HFFc6 (cell line): ENCODE measurements at regions not wholly inside any gene's neighbourhood (a gene's known extent, or its start where the extent isn't known, plus 50 kb on each side); places are given as distances from the start of the nearest gene placed in this dataset.

ENCODE experiments used
- DNase-seq: peaks from one replicate; pipeline ENCODE4 v3.0.0-alpha.2; 2018
- H3K27ac Mint-ChIP-seq: 2 replicates; pipeline ENCODE4 v1.8.0; 2020; ENCODE audit warnings: mild to moderate bottlenecking, mixed read lengths
- H3K27me3 Mint-ChIP-seq: 2 replicates; pipeline ENCODE4 v1.8.0; 2021; ENCODE audit warnings: mild to moderate bottlenecking, moderate library complexity, mixed read lengths; ENCODE audit not compliant: insufficient read depth
- H3K36me3 Mint-ChIP-seq: 2 replicates; pipeline ENCODE4 v1.8.0; 2021; ENCODE audit warnings: low read depth, mixed read lengths
- H3K4me1 Mint-ChIP-seq: 2 replicates; pipeline ENCODE4 v1.8.0; 2020; ENCODE audit warnings: low read depth, mixed read lengths
- H3K4me3 Mint-ChIP-seq: 2 replicates; pipeline ENCODE4 v1.8.0; 2020; ENCODE audit warnings: mild to moderate bottlenecking, moderate library complexity, mixed read lengths
- H3K9me3 Mint-ChIP-seq: 2 replicates; pipeline ENCODE4 v1.8.0; 2020; ENCODE audit warnings: mild to moderate bottlenecking, mixed read lengths
- TF ChIP-seq, protein P1 (sequence below): fragments of 200-600 bp; sonication (generic); IDR thresholded peaks from 2 replicates; pipeline ENCODE4 v1.5.0; 2021; ENCODE audit warnings: antibody characterized with exemption, mild to moderate bottlenecking

DNA sequence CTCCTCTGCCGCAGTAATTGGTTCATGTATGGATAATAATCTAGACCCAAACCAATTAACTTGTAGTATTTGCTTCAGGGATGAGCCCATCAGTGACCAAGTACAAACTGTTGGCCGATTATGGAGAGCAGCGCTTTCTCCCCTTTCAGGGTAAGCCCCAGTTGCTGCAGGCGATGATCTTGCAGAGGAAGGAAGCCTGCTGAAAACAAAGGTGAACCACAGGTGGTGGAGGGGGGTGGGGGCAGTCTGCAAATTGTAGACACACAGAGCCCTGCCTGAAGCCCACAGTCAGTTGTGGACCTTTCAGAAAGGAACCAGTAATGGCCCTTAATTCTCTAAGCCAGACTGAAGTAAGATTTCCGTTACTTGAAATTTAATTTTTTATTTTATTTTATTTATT, 167.9 kb upstream of the JARID2 start:
- Mint-ChIP-seq H3K9me3 (no peaks in the 10 kb centered on the region; the same call in 1 of the 2 replicates), H3K36me3 (no peaks in the 10 kb centered on the region), H3K4me3 (no peak overlapping the region), H3K27me3 (peaks cover 5% of the 10 kb centered on the region), H3K4me1 (peaks cover 11% of the 10 kb centered on the region; the same call in 1 of the 2 replicates), H3K27ac (no peak overlapping the region)
- DNase-seq: no peak
- TF ChIP-seq, protein P1, sequence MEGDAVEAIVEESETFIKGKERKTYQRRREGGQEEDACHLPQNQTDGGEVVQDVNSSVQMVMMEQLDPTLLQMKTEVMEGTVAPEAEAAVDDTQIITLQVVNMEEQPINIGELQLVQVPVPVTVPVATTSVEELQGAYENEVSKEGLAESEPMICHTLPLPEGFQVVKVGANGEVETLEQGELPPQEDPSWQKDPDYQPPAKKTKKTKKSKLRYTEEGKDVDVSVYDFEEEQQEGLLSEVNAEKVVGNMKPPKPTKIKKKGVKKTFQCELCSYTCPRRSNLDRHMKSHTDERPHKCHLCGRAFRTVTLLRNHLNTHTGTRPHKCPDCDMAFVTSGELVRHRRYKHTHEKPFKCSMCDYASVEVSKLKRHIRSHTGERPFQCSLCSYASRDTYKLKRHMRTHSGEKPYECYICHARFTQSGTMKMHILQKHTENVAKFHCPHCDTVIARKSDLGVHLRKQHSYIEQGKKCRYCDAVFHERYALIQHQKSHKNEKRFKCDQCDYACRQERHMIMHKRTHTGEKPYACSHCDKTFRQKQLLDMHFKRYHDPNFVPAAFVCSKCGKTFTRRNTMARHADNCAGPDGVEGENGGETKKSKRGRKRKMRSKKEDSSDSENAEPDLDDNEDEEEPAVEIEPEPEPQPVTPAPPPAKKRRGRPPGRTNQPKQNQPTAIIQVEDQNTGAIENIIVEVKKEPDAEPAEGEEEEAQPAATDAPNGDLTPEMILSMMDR: no peak

DNA sequence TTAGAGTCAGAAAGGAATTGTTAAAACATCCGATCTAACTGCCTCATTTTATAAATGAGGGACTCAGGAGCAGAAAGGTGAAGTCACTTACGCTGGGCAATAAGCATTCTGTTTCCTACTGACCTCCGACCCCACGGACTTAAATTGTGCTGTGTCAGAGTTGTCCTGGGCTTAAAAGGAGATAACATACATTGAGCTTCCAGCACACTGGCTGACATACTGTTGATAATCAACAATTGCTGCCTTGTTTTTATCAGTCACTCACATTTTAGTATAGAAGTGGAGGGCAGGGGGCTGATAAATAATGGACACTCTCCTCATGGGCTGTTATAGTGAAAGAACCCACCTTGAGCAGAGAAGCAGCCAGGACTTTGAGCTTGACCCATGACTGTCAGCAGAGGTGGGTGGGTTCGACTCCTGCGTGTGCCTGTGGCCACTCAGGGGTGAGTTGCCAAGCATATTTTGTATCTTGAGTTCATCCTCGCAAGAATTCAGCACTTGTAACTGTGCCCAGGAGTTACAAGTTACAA, 166.5 kb upstream of the JARID2 start:
- no peak for DNase-seq
- Mint-ChIP-seq H3K4me3 (no peak overlapping the region), H3K9me3 (no peaks in the 10 kb centered on the region; the same call in 1 of the 2 replicates), H3K36me3 (no peaks in the 10 kb centered on the region), H3K4me1 (peaks cover 11% of the 10 kb centered on the region; the same call in 1 of the 2 replicates), H3K27ac (no peak overlapping the region), H3K27me3 (peaks cover 5% of the 10 kb centered on the region)
- TF ChIP-seq, protein P1: no peak

DNA sequence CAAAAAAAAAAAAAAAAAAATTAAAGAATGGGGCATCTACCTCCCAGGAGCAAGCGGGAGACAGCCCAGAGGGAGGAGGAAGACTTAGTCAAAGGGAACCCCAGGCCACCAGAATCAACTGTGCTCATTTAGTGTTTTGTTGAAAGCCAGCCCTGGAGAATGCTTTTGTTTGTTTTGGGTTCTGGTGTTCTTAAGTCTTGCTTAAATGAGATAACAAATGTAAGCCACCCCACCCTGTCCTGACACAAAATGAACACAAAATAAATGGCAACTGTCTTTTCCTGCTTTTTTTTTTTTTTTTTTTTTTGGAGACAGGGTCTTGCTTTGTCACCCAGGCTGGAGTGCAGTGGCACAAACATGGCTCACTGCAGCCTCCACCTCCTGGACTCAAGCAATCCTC, 165.0 kb upstream of the JARID2 start:
- no peaks in the 10 kb centered on the region; the same call in 1 of the 2 replicates for H3K9me3 Mint-ChIP-seq
- H3K36me3 Mint-ChIP-seq: no peaks in the 10 kb centered on the region
- H3K4me1 Mint-ChIP-seq: peaks cover 11% of the 10 kb centered on the region; the same call in 1 of the 2 replicates
- no peak for DNase-seq
- no peak overlapping the region for H3K27ac Mint-ChIP-seq
- H3K27me3 Mint-ChIP-seq: peaks cover 2% of the 10 kb centered on the region; the same call in 1 of the 2 replicates
- H3K4me3 Mint-ChIP-seq: no peak overlapping the region
- TF ChIP-seq, protein P1: no peak

DNA sequence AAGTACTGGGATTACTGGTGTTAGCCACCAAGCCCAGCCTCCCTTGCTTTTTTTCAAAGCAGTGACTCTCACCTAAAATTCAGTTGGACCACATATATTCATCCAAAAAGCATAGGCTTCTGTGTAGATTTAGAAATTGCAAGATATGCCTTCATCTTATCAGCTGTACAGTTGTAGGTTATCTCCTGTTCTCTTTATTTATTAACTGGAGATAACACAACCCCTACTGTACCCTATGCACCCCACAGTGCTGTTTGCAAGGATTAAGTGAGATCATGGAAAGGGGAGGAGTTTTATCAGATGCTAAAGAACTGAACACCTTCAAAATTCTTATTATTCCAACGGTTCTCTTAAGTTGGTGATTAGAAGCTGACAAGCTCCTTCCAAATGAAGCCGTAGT, 164.4 kb upstream of the JARID2 start:
- TF ChIP-seq, protein P1: no peak
- Mint-ChIP-seq H3K27ac (no peak overlapping the region), H3K9me3 (no peaks in the 10 kb centered on the region; the same call in 1 of the 2 replicates), H3K4me3 (no peak overlapping the region), H3K4me1 (peaks cover 9% of the 10 kb centered on the region; the same call in 1 of the 2 replicates), H3K36me3 (no peaks in the 10 kb centered on the region), H3K27me3 (peaks cover 2% of the 10 kb centered on the region; the same call in 1 of the 2 replicates)
- DNase-seq: no peak

DNA sequence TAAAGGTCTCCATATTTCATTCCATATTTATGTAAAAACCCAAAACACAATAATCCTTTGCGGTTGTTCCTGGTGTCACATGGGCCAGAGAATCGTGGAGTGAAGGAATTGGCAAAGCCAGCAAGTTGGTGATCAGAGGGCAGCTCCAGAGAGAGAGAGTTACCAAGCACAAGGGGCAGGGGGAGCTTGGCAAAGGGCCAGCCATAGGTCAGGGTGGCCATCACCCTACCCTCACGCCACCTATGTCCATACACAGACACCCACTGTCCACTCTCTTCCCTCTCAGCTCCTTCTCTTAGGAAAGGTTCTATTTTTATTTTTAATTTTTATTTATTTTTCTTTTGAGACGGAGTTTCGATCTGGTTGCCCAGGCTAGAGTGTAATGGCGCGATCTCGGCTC, 163.2 kb upstream of the JARID2 start:
- H3K36me3 Mint-ChIP-seq: no peaks in the 10 kb centered on the region
- TF ChIP-seq, protein P1: no peak
- DNase-seq: no peak
- no peaks in the 10 kb centered on the region; the same call in 1 of the 2 replicates for H3K9me3 Mint-ChIP-seq
- peaks cover 3% of the 10 kb centered on the region for H3K27me3 Mint-ChIP-seq
- no peaks in the 10 kb centered on the region for H3K4me1 Mint-ChIP-seq
- H3K27ac Mint-ChIP-seq: no peak overlapping the region
- no peak overlapping the region for H3K4me3 Mint-ChIP-seq
